Keratinocyte (primary cell): ENCODE measurements at regions not wholly inside any gene's neighbourhood (a gene's known extent, or its start where the extent isn't known, plus 50 kb on each side); places are given as distances from the start of the nearest gene placed in this dataset.

Experiments
- EZH2 ChIP-seq: IDR thresholded peaks from one replicate; pipeline ENCODE4 v1.6.1; 2012; ENCODE audit warnings: inconsistent platforms, mild to moderate bottlenecking, low read length, moderate library complexity
- TF ChIP-seq, protein P1 (sequence below), 3 experiments: IDR thresholded peaks in 1 of 3; conservative IDR thresholded peaks in 1 of 3; optimal IDR thresholded peaks in 1 of 3; 2 replicates in 2 of 3; 3 replicates in 1 of 3; pipeline versions ENCODE3 to v1.5.1; 2011; ENCODE audit warnings: low read length in 3 of 3, mild to moderate bottlenecking in 3 of 3, moderate library complexity in 2 of 3, control low read depth in 1 of 3, inconsistent platforms in 1 of 3; ENCODE audit not compliant: insufficient read depth in 2 of 3; ENCODE audit errors: extremely low read depth in 1 of 3

DNA sequence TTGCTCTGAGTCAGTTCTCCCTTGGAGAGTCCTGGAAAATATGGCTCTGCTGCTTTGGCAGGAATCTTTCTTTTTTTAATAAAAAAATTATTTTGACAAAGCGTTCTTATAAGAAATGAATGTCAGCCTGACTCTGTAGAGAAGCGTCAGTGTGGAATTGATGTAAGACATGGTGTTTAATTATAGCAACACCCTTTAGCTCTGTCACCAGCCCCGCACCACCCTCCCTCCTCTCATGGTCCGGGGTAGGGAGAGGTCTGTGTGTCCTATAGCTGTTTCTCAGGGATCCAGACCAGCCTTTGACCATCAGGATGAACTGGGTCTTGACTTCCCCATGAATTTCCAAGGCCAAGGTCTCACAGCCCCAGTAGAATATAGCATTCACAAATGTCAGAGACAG is 120.6 kb downstream of the CHST1 start:
- TF ChIP-seq, protein P1, sequence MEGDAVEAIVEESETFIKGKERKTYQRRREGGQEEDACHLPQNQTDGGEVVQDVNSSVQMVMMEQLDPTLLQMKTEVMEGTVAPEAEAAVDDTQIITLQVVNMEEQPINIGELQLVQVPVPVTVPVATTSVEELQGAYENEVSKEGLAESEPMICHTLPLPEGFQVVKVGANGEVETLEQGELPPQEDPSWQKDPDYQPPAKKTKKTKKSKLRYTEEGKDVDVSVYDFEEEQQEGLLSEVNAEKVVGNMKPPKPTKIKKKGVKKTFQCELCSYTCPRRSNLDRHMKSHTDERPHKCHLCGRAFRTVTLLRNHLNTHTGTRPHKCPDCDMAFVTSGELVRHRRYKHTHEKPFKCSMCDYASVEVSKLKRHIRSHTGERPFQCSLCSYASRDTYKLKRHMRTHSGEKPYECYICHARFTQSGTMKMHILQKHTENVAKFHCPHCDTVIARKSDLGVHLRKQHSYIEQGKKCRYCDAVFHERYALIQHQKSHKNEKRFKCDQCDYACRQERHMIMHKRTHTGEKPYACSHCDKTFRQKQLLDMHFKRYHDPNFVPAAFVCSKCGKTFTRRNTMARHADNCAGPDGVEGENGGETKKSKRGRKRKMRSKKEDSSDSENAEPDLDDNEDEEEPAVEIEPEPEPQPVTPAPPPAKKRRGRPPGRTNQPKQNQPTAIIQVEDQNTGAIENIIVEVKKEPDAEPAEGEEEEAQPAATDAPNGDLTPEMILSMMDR (optimal IDR thresholded peaks at IDR 0.05 in 1 of 3, IDR thresholded peaks at IDR 0.05 in 1 of 3, conservative IDR thresholded peaks at IDR 0.05 in 1 of 3; ENCODE audit: extremely low read depth in 1 of 3, insufficient read depth in 2 of 3, low read length in 3 of 3) = no peak
- no peak for TF ChIP-seq EZH2
